Hepatocyte (in vitro differentiated cells): ENCODE measurements at regions not wholly inside any gene's neighbourhood (a gene's known extent, or its start where the extent isn't known, plus 50 kb on each side); places are given as distances from the start of the nearest gene placed in this dataset.

ENCODE experiments used
- CTCF ChIP-seq: fragments of 200-600 bp; sonication (generic); IDR thresholded peaks from 2 replicates; pipeline ENCODE4 v1.5.1; 2016; ENCODE audit warnings: antibody characterized with exemption, mild to moderate bottlenecking; ENCODE audit not compliant: poor library complexity
- EZH2 ChIP-seq: fragments of 200-600 bp; sonication (generic); IDR thresholded peaks from 2 replicates; pipeline ENCODE4 v1.6.1; 2016; ENCODE audit warnings: antibody characterized with exemption, mild to moderate bottlenecking, borderline replicate concordance
- EZH2phosphoT487 ChIP-seq: fragments of 200-600 bp; sonication (generic); IDR thresholded peaks from one replicate; pipeline ENCODE4 v1.6.1; 2018; ENCODE audit warnings: antibody characterized with exemption, mild to moderate bottlenecking, low read depth, moderate library complexity; ENCODE audit not compliant: unreplicated experiment, severe bottlenecking

DNA sequence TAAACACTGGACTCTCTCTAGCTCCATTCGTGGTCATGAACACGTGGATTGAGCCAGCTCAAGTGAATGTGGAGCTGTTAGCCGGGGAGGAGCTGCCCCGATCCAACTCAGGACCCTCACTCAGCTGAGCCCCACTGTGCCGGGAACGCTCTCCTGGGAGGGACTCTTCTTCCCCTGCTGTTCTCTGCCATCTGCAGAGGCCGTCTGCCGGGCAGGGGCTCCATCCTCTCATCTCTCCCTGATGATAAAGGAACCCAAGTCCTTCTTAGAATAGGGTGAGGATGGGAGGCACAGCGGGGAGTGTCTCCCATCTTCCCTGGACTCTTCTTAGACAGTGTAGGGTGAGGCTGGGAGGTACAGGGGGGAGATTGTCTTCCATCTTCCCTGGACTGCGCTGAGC, 120.5 kb upstream of the IRX4 start:
- TF ChIP-seq CTCF, result no peak
- no peak for TF ChIP-seq EZH2phosphoT487
- no peak for TF ChIP-seq EZH2
